Liver (tissue), 8 donors: ENCODE measurements at regions not wholly inside any gene's neighbourhood (a gene's known extent, or its start where the extent isn't known, plus 50 kb on each side); places are given as distances from the start of the nearest gene placed in this dataset.

Source experiments
- DNase-seq: peaks from one replicate; pipeline ENCODE4 v3.0.0-alpha.2; 2017; ENCODE audit warnings: low spot score
- H3K27ac ChIP-seq, 2 donors: one replicate each; pipeline ENCODE4 v1.7.0; 2013; ENCODE audit warnings: inconsistent platforms in 2 of 2, low read length in 2 of 2, control low read depth in 1 of 2, low read depth in 1 of 2, mild to moderate bottlenecking in 1 of 2
- H3K27me3 ChIP-seq, 4 donors: one replicate each; pipeline versions ENCODE4 v1.6.1 to v1.7.0; 2013; ENCODE audit warnings: low read length in 3 of 4, inconsistent platforms in 1 of 4, mild to moderate bottlenecking in 1 of 4, moderate library complexity in 1 of 4; ENCODE audit not compliant: control insufficient read depth in 4 of 4, insufficient read depth in 4 of 4
- H3K36me3 ChIP-seq, 4 donors: one replicate each; pipeline versions ENCODE4 v1.6.1 to v1.7.0; 2013; ENCODE audit warnings: low read length in 3 of 4, mild to moderate bottlenecking in 3 of 4, low read depth in 1 of 4, moderate library complexity in 1 of 4; ENCODE audit not compliant: control insufficient read depth in 4 of 4, insufficient read depth in 3 of 4
- H3K4me1 ChIP-seq, 4 donors: one replicate each; pipeline versions ENCODE4 v1.6.1 to v1.7.0; 2013; ENCODE audit warnings: low read length in 3 of 4, mild to moderate bottlenecking in 3 of 4, moderate library complexity in 1 of 4; ENCODE audit not compliant: control insufficient read depth in 4 of 4, insufficient read depth in 4 of 4
- H3K4me3 ChIP-seq, 3 donors: one replicate each; pipeline versions ENCODE4 v1.6.1 to v1.7.0; 2013; ENCODE audit warnings: low read length in 3 of 3, control low read depth in 1 of 3, low read depth in 1 of 3, mild to moderate bottlenecking in 1 of 3
- H3K9ac ChIP-seq, 2 donors: one replicate each; pipeline ENCODE4 v1.7.0; 2013; ENCODE audit warnings: low read length in 2 of 2, mild to moderate bottlenecking in 2 of 2, moderate library complexity in 2 of 2, control low read depth in 1 of 2, low read depth in 1 of 2
- H3K9me3 ChIP-seq, 4 donors: one replicate each; pipeline versions ENCODE4 v1.6.1 to v1.7.0; 2013; ENCODE audit warnings: low read length in 3 of 4; ENCODE audit not compliant: control insufficient read depth in 4 of 4
- EGR1 ChIP-seq, 2 donors: IDR thresholded peaks; 2 replicates each; pipeline ENCODE4 v1.6.1; 2016 to 2018; ENCODE audit warnings: antibody characterized with exemption in 2 of 2, low read depth in 2 of 2
- FOXA1 ChIP-seq: IDR thresholded peaks from 2 replicates; pipeline ENCODE4 v1.6.1; 2016; ENCODE audit warnings: antibody characterized with exemption
- FOXA2 ChIP-seq: IDR thresholded peaks from 2 replicates; pipeline ENCODE4 v1.6.1; 2016; ENCODE audit warnings: antibody characterized with exemption
- HNF4A ChIP-seq, 2 donors: conservative IDR thresholded peaks; 2 replicates each; pipeline ENCODE4 v1.6.1; 2016; ENCODE audit warnings: antibody characterized with exemption in 2 of 2, mild to moderate bottlenecking in 2 of 2
- JUND ChIP-seq, 2 donors: IDR thresholded peaks; 2 replicates each; pipeline ENCODE4 v1.6.1; 2016; ENCODE audit warnings: antibody characterized with exemption in 2 of 2
- RAD21 ChIP-seq, 2 donors: IDR thresholded peaks; 2 replicates each; pipeline ENCODE4 v1.6.1; 2016; ENCODE audit warnings: antibody characterized with exemption in 2 of 2, mild to moderate bottlenecking in 2 of 2
- RXRA ChIP-seq, 2 donors: IDR thresholded peaks; 2 replicates each; pipeline ENCODE4 v1.6.1; 2017 to 2018; ENCODE audit warnings: antibody characterized with exemption in 2 of 2, mild to moderate bottlenecking in 1 of 2
- WGBS: extraction: QIAGEN DNeasy Blood & Tissue Kit; methylation state at CpG from one replicate; pipeline ENCODE4 v1.1.7; 2013; 5-methylcytosine and 5-hydroxymethylcytosine counted together
- TF ChIP-seq, protein P1 (sequence below): IDR thresholded peaks from 2 replicates; pipeline ENCODE4 v1.6.1; 2016; ENCODE audit warnings: antibody characterized with exemption, mild to moderate bottlenecking
- TF ChIP-seq, protein P2 (sequence below): fragments of 150-350 bp; IDR thresholded peaks from 2 replicates; pipeline ENCODE4 v1.5.1; 2017; ENCODE audit warnings: improper control_type of control experiment, low read depth, low read length; ENCODE audit not compliant: missing input control
- donor health status: healthy.
- donor health status: healthy.
- donor health status: healthy.
- donor health status: healthy.
- donor health status: healthy.

DNA sequence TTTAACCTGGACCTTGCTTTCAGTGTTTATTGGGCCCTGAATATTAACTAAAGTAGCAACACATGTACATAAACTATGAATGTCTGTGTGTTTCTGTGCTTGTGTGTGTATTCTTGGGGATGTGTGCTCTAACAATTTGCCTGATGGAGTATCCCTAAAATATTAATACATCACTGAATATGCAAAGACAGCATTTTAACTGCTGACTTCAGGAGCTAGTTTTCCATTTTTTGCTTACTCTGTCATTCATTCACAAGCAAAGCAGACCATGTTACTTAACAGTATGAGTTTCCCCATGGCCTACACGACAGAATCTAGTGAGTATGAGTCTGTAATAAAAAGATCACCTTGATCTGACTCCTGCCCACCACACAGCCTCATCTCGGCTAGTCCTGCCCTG is 402.8 kb downstream of the BCAT1 start:
- 86% methylated on average over 2 of the region's 2 CpGs for WGBS
- Histone ChIP-seq H3K4me1 (peaks cover 3 to 22% (median 18%) of the 10 kb centered on the region in 4 donors), H3K9ac (no peak overlapping the region), H3K27ac (no peak overlapping the region), H3K36me3 (no peaks in the 10 kb centered on the region), H3K27me3 (no peaks in the 10 kb centered on the region), H3K4me3 (no peak overlapping the region), H3K9me3 (no peaks in the 10 kb centered on the region)
- no peak for DNase-seq
- TF ChIP-seq, protein P1, sequence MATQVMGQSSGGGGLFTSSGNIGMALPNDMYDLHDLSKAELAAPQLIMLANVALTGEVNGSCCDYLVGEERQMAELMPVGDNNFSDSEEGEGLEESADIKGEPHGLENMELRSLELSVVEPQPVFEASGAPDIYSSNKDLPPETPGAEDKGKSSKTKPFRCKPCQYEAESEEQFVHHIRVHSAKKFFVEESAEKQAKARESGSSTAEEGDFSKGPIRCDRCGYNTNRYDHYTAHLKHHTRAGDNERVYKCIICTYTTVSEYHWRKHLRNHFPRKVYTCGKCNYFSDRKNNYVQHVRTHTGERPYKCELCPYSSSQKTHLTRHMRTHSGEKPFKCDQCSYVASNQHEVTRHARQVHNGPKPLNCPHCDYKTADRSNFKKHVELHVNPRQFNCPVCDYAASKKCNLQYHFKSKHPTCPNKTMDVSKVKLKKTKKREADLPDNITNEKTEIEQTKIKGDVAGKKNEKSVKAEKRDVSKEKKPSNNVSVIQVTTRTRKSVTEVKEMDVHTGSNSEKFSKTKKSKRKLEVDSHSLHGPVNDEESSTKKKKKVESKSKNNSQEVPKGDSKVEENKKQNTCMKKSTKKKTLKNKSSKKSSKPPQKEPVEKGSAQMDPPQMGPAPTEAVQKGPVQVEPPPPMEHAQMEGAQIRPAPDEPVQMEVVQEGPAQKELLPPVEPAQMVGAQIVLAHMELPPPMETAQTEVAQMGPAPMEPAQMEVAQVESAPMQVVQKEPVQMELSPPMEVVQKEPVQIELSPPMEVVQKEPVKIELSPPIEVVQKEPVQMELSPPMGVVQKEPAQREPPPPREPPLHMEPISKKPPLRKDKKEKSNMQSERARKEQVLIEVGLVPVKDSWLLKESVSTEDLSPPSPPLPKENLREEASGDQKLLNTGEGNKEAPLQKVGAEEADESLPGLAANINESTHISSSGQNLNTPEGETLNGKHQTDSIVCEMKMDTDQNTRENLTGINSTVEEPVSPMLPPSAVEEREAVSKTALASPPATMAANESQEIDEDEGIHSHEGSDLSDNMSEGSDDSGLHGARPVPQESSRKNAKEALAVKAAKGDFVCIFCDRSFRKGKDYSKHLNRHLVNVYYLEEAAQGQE, result no peak
- no peak for TF ChIP-seq RAD21 (IDR thresholded peaks at IDR 0.05)

DNA sequence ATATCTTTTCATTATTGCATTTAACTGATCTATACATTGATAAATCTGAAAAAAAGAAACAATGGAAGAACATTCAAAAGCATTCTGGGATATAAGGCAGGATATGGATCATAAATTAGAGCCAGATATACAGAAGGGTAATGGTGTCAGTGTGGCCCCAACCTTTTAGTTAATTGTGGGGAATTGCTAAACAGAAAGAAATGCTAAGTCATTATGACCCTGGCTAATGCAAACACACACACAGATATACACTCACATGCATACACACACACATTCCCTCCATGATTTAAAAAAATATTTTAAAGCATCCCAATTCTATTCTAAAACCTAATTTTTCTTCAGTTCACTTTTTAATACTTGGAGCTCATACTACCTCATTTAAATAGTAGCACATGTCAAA is 404.5 kb downstream of the BCAT1 start:
- no peaks in the 10 kb centered on the region for H3K27me3 ChIP-seq
- no peak overlapping the region for H3K4me3 ChIP-seq
- no peak overlapping the region for H3K9ac ChIP-seq
- TF ChIP-seq EGR1 (IDR thresholded peaks at IDR 0.05; ENCODE audit: low read depth in 2 of 2) (no peak), RAD21 (IDR thresholded peaks at IDR 0.05) (no peak), FOXA1 (no peak), HNF4A (conservative IDR thresholded peaks at IDR 0.05) (peak in 1 of 2 donors; percentile 39)
- TF ChIP-seq, protein P1, result no peak
- DNase-seq, result no peak
- H3K9me3 ChIP-seq, result no peaks in the 10 kb centered on the region
- peaks cover 1 to 21% (median 16%) of the 10 kb centered on the region in 4 donors for H3K4me1 ChIP-seq
- H3K27ac ChIP-seq, result no peak overlapping the region
- H3K36me3 ChIP-seq, result no peaks in the 10 kb centered on the region

DNA sequence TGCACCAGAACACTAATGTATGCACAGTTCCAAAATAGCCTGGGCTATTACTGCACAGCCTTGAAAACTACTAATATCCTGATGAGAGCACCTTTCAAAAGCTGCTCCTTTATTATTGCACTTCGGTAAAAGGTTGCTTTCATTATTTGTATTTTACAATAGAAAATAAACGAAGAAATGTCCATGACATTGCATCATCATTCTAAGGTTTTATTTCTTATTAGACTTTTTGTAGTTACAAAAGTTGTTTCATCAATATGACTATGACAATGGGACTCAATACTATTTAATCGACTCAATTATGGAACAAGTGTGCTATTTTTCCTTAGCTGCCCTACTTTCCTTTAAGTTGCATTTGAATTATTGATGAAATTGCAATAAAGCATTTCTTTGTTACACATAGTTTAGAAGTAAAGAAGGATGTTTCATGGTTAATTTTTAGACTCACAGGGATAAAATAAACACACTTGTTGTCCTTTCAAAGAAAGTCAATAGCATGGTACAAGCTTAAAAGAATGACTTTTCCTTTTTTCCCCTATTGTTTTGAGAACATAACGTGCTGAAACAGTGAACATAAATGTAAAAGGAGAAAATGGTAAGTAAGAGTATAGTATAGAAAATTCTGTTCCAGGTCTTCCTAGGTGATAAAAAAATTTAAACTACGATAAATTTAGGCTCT is 407.6 kb downstream of the BCAT1 start:
- no peak for DNase-seq
- TF ChIP-seq JUND (IDR thresholded peaks at IDR 0.05) (peak in 1 of 2 donors; percentile 21), FOXA2 (peak; percentile 87), RXRA (IDR thresholded peaks at IDR 0.05) (peak in 1 of 2 donors; percentile 15), HNF4A (conservative IDR thresholded peaks at IDR 0.05) (peak; percentile 25 to 44), RAD21 (IDR thresholded peaks at IDR 0.05) (no peak), FOXA1 (peak; percentile 36)
- TF ChIP-seq, protein P2, sequence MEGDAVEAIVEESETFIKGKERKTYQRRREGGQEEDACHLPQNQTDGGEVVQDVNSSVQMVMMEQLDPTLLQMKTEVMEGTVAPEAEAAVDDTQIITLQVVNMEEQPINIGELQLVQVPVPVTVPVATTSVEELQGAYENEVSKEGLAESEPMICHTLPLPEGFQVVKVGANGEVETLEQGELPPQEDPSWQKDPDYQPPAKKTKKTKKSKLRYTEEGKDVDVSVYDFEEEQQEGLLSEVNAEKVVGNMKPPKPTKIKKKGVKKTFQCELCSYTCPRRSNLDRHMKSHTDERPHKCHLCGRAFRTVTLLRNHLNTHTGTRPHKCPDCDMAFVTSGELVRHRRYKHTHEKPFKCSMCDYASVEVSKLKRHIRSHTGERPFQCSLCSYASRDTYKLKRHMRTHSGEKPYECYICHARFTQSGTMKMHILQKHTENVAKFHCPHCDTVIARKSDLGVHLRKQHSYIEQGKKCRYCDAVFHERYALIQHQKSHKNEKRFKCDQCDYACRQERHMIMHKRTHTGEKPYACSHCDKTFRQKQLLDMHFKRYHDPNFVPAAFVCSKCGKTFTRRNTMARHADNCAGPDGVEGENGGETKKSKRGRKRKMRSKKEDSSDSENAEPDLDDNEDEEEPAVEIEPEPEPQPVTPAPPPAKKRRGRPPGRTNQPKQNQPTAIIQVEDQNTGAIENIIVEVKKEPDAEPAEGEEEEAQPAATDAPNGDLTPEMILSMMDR, result no peak

More for the DNA sequence above, 407.6 kb downstream of the BCAT1 start:
- Histone ChIP-seq H3K9ac (peak overlapping the region in 1 of 2 donors; percentile 54), H3K36me3 (no peaks in the 10 kb centered on the region), H3K27me3 (no peaks in the 10 kb centered on the region), H3K4me3 (no peak overlapping the region), H3K4me1 (peaks cover 2 to 48% (median 36%) of the 10 kb centered on the region in 4 donors), H3K9me3 (no peaks in the 10 kb centered on the region), H3K27ac (no peak overlapping the region)
- WGBS, result 38% methylated on average over 5 of the region's 5 CpGs
